SIG-M5 (cell line): ENCODE measurements at regions not wholly inside any gene's neighbourhood (a gene's known extent, or its start where the extent isn't known, plus 50 kb on each side); places are given as distances from the start of the nearest gene placed in this dataset.
"Not testable (repeated sequence)": the region's sequence is repeated elsewhere in the genome, so short reads cannot be mapped to it uniquely, and the experiment has no call there.

ENCODE experiments used
- DNase-seq: peaks from one replicate; lab custom pipeline; 2025; lab: John Stamatoyannopoulos, UW

GRCh38 chr2:65955259-65955658 is 479.7 kb upstream of the MEIS1 start:
- no peak for DNase-seq

DNA sequence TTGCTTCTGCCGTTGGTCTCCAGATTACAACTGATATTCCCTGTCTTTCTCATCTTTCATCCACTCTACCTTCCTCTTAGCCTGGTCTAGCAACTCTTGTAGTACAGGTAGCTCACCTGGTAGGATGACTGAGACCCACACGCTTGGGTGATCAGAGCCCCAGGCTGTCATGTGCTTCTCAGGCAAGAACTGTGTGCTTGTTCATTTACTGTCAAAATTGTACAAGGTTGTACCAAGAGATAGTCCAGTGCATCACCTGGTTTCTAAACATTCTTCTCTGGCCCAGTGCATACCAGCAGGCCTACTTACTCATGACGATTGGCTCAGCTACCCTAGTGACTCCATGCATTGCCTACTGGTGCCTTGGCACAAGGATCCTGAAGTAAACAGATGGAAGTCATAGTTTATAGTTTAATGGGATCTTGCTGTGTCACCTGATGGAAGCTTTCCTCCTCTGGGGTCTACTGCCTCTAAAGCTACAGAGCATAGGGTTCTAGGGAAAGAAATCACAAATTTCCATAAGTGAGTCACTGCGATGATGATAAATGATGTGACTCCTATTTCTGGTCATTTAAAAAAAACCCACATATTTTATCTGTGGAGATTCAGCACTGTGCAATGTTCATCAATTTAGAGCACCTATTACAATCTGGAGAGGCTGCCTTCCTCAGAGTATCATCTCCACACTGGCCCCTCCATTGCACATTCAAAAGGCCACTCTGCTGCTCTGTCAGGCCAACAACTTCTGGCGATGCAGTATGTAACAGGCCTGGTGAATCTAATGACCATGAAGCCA is 481.8 kb upstream of the MEIS1 start:
- DNase-seq = no peak

GRCh38 chr2:65944213-65944612 is 490.7 kb upstream of the MEIS1 start:
- DNase-seq = no peak

GRCh38 chr2:65943099-65943786 is 491.7 kb upstream of the MEIS1 start:
- DNase-seq = no peak

DNA sequence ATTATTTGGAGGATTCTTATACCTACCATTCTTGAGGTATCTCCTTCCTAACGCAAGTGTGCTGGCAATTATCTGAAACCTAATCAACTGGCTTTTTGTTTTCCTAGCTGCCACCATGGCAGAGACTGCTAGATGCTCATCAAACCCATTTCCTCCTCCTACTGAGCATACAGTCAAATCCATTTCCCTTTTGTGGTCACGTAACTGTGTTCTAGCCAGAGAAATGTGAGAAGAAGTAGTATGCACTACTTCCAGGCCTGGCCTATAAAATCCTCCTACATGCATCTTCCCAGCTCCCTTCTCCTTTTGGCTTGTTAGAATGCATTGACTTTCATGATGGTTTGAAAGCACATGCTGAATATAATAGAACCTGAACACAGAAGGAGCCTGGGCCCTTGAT is 494.1 kb upstream of the MEIS1 start:
- no peak for DNase-seq

DNA sequence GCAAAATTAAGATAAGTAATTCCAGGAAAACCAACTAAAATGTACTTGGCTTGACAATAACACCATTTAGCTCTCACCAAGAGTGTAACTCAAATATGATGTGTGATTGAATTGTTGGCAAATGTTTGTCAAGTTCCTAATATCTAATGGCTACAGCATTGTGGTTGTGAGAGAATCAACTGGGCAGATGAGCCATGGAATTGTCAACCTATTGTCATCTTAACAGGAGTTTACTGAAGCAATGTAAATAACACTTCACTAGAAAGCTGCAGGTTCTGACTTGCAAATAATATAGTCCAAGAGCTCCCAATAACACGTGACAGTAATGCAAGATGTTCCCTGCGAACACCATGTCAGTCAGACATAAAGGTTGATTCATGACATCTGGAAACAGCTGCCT is 495.2 kb upstream of the MEIS1 start:
- DNase-seq = no peak

GRCh38 chr2:65937379-65938160 is 497.4 kb upstream of the MEIS1 start:
- no peak for DNase-seq

- DNase-seq = no peak
Measured at GRCh38 chr2:65934992-65935629, 499.8 kb upstream of the MEIS1 start.

GRCh38 chr2:65932571-65932970 is 500.2 kb upstream of the SPRED2 start:
- no peak for DNase-seq

- no peak for DNase-seq
Measured at GRCh38 chr2:65931056-65931455, 498.7 kb upstream of the SPRED2 start.

GRCh38 chr2:65930259-65930658 is 497.9 kb upstream of the SPRED2 start:
- no peak for DNase-seq

- DNase-seq = not testable (repeated sequence)
Measured at GRCh38 chr2:65929664-65930063, 497.3 kb upstream of the SPRED2 start.

- DNase-seq = peak; percentile 46
Measured at GRCh38 chr2:65922794-65923193, 490.4 kb upstream of the SPRED2 start.

DNA sequence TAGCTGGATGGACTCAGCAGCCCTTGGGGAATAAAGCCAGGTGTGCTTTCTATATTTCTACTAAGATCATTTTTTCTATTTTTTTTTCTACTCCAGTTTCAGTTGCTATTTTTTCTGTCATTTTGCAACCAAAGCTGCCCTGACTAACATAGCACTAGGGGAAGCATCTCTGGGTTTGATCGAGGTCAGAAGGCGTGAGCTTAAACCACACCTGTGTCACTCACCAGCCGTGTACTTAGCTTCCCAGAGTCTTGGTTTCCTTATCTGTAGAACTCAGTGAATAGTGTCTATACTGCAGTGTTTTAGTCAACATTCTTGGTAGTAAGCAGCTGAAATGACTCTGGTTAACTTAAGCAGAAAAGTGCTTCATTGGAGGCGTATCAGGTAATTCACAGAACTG is 489.6 kb upstream of the SPRED2 start:
- DNase-seq = no peak

DNA sequence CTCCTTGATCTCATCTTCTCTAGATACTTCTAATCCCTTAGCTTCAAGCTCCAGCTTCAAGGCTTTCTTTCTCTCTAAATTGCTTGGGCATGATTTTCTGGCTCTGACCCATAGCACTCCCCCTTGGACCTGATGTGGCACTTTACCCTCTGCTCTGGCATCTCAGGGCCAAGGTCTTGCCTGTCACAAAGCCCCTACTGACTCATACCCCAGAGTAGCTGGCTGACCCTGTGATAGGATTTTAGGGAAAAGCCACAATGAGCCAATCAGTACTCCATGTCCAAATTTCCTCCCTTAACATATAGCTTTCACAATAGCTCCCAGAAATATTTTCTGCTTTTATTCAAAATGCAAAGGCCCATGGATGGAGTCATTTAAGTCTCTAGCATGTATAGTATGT is 488.7 kb upstream of the SPRED2 start:
- DNase-seq = no peak

GRCh38 chr2:65920659-65921058 is 488.3 kb upstream of the SPRED2 start:
- DNase-seq = no peak

DNA sequence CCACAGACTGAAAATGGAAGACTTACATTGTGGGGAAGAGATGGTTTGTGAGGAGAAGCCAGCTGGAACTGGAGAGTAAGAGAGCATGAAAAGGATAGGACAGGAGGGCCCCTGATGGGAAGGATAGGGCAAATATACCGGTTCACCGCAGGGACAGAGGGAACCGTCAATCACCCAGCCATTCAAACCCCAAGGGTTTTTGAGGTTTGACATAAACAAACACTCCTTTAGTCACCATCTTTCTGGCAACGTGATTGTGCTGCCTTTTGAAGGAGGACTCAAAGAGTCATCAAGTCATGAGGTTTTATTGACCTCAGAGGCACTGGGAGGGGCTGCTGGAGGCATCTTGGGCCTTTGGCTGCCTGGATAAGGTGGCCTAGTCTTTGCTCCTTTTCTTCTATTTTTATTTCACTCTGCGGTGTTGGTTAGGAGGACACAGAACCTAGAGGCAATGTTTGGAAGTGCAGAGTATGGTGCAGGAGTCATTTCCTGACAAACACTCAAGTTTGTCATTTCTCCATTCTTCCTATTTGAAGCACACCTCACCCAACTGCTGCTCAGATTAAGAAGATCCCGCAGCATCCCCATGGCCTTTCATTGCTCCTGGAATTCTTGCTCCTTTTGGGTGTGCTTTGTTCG is 487.3 kb upstream of the SPRED2 start:
- DNase-seq = no peak

DNA sequence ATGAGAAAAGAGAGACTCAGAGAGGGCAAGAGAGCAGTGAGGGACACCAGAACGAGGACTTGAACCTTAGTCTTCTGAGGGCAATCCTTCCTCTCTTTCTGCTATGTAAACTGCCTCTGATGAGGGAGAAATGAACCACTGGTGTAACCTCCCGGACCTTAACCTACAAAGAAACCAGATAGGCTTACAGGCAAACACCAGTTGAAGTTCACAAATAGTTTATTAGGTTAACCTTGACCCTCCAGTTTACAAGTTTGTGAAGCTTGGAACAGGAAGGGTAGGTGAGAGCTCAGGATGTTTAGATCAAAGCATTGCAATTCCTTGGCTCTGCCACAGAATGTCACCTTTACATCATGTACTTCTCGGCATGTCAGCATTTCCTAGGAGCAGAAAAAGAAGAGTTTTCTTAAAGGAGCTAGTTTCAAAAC is 486.4 kb upstream of the SPRED2 start:
- no peak for DNase-seq

DNA sequence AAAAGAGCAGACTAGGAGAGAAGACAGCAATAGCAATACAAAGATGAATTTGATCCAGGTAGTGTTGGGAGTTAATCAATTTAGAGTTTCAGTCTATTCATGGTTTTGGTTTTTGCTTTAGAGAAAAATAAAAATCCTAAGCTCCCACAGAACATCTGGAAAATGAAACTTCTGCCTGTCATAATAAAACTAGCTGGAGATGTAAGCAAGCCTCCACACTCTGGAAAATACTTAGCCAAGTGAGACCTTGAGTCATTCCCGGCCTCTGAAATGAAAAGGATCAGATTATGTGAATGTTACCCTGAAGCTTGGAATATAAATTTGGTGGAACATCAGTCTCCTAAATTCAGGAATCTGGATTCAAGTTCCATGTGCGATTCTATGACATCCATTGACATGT is 485.6 kb upstream of the SPRED2 start:
- no peak for DNase-seq

GRCh38 chr2:65916785-65917295 is 484.4 kb upstream of the SPRED2 start:
- no peak for DNase-seq

DNA sequence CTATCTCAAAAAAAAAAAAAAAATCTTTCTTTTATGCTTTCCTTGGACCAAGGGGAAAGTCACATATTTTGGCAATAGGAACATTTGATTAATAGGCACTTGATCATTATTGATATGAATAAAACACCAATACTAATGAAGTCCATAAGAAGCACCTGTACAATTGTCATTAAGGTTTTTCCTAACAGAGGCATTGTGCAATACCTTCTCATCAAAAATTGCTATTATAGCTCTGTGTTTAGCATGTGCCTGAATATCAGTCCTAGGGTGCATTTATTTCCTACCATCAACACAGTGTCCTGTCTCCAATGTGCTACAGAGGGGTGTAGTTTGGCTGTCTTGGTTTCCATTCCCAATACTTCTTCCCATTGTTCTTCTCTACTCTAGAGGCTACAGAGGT is 483.8 kb upstream of the SPRED2 start:
- no peak for DNase-seq

GRCh38 chr2:65915273-65915672 is 482.9 kb upstream of the SPRED2 start:
- DNase-seq = no peak
